ENCODE measurements at regions not wholly inside any gene's neighbourhood (a gene's known extent, or its start where the extent isn't known, plus 50 kb on each side); places are given as distances from the start of the nearest gene placed in this dataset.

- TF ChIP-seq EZH2 (IDR thresholded peaks at IDR 0.05; ENCODE audit: insufficient read depth, poor library complexity, severe bottlenecking): no peak
- no peak for TF ChIP-seq EZH2phosphoT487 (IDR thresholded peaks at IDR 0.05; ENCODE audit: insufficient read depth, low read depth)
Measured at GRCh38 chr1:10901891-10902805, 105.7 kb upstream of the CASZ1 start.
